ENCODE measurements at regions not wholly inside any gene's neighbourhood (a gene's known extent, or its start where the extent isn't known, plus 50 kb on each side); places are given as distances from the start of the nearest gene placed in this dataset.

GRCh38 chrX:150127216-150127615, 188.9 kb upstream of the EOLA2 start:
- TF ChIP-seq, protein P1, sequence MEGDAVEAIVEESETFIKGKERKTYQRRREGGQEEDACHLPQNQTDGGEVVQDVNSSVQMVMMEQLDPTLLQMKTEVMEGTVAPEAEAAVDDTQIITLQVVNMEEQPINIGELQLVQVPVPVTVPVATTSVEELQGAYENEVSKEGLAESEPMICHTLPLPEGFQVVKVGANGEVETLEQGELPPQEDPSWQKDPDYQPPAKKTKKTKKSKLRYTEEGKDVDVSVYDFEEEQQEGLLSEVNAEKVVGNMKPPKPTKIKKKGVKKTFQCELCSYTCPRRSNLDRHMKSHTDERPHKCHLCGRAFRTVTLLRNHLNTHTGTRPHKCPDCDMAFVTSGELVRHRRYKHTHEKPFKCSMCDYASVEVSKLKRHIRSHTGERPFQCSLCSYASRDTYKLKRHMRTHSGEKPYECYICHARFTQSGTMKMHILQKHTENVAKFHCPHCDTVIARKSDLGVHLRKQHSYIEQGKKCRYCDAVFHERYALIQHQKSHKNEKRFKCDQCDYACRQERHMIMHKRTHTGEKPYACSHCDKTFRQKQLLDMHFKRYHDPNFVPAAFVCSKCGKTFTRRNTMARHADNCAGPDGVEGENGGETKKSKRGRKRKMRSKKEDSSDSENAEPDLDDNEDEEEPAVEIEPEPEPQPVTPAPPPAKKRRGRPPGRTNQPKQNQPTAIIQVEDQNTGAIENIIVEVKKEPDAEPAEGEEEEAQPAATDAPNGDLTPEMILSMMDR (IDR thresholded peaks at IDR 0.05; ENCODE audit: low read depth, low read length, missing control alignments) = no peak
- H3K4me3 ChIP-seq (ENCODE audit: low read depth, low read length) = no peak overlapping the region
- in situ Hi-C loops (cut with HindIII; ENCODE audit: low sequenced_read_pairs) = no loop called here
- DNase-seq (ENCODE audit: low read depth) = no peak

GRCh38 chrX:150143721-150144440, 205.6 kb upstream of the EOLA2 start:
- in situ Hi-C loops (cut with HindIII; ENCODE audit: low sequenced_read_pairs) = no loop called here

DNA sequence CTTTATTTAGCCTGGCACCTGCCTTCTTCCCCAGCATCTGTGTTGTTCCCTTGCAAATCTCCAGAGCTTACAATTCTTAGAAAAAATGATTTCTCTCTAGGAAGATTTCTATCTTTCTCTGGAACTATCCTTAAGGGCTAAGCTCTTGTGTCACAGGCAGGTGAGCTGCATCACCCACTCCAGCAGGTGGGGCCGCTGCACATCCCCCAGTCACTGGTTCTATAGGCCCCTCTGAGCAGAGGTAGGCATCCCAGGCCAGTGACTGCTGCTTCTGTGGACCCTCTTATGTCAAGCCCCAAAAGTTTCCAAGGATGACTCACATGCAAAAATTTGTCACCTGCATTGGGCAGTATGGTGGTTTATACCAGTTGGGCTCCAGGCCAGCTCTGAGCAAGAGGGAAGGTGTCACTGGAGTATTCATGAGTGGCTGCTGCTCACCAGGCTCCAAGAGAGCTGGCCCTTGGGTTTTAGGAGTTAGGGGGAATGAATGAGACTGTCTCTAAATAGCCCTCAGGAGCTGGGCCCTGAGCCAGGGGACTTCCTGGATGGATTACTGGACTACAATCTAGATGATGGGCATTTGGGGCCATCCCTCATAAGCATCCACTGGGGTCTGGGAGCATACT, 208.1 kb upstream of the EOLA2 start:
- DNase-seq (ENCODE audit: low read depth) = no peak
- in situ Hi-C loops (cut with HindIII; ENCODE audit: low sequenced_read_pairs) = no loop called here
- TF ChIP-seq, protein P1 (IDR thresholded peaks at IDR 0.05; ENCODE audit: low read depth, low read length, missing control alignments) = no peak
- no peak overlapping the region for H3K4me3 ChIP-seq (ENCODE audit: low read depth, low read length)

More at GRCh38 chrX:150143721-150144440, 205.6 kb upstream of the EOLA2 start:
- no peak for DNase-seq (ENCODE audit: low read depth)
- TF ChIP-seq, protein P1 (IDR thresholded peaks at IDR 0.05; ENCODE audit: low read depth, low read length, missing control alignments) = no peak
- no peak overlapping the region for H3K4me3 ChIP-seq (ENCODE audit: low read depth, low read length)

GRCh38 chrX:150148749-150149672, 210.7 kb upstream of the EOLA2 start:
- no peak for DNase-seq (ENCODE audit: low read depth)
- H3K4me3 ChIP-seq (ENCODE audit: low read depth, low read length) = no peak overlapping the region
- TF ChIP-seq, protein P1 (IDR thresholded peaks at IDR 0.05; ENCODE audit: low read depth, low read length, missing control alignments) = no peak
- in situ Hi-C loops (cut with HindIII; ENCODE audit: low sequenced_read_pairs) = no loop called here

GRCh38 chrX:150150076-150150779, 211.9 kb upstream of the EOLA2 start:
- TF ChIP-seq, protein P1 (IDR thresholded peaks at IDR 0.05; ENCODE audit: low read depth, low read length, missing control alignments) = no peak
- in situ Hi-C loops (cut with HindIII; ENCODE audit: low sequenced_read_pairs) = no loop called here
- no peak overlapping the region for H3K4me3 ChIP-seq (ENCODE audit: low read depth, low read length)
- no peak for DNase-seq (ENCODE audit: low read depth)

GRCh38 chrX:150150780-150151125, 212.4 kb upstream of the MAMLD1 start:
- TF ChIP-seq, protein P1 (IDR thresholded peaks at IDR 0.05; ENCODE audit: low read depth, low read length, missing control alignments) = no peak
- DNase-seq (ENCODE audit: low read depth) = no peak
- no peak overlapping the region for H3K4me3 ChIP-seq (ENCODE audit: low read depth, low read length)
- in situ Hi-C loops (cut with HindIII; ENCODE audit: low sequenced_read_pairs) = no loop called here

Data from astrocyte of the cerebellum (primary cell).